IMR-90 (cell line): ENCODE measurements at regions not wholly inside any gene's neighbourhood (a gene's known extent, or its start where the extent isn't known, plus 50 kb on each side); places are given as distances from the start of the nearest gene placed in this dataset.

Experiments used
- ATAC-seq: fragments of 200-7000 bp; cut with Tn5 transposase; 2 replicates; pipeline ENCODE4 v1.9.1; 2020; ENCODE audit warnings: low read depth, mild to moderate bottlenecking, moderate library complexity
- BruUV-seq: library from RNA; stranded (reverse); fragments of 400-500 nt; replicated peaks from 2 replicates; lab custom pipeline; 2021; lab: Mats Ljungman, UMichigan
- CTCF ChIA-PET: fragments of 300-600 bp; formaldehyde crosslinking; extraction: SDS; loops from one replicate; lab custom pipeline; 2021; ENCODE audit warnings: antibody characterized with exemption; lab: Yijun Ruan, JAX
- POLR2A ChIA-PET: fragments of 300-600 bp; sonication (Branson Sonifier 250); formaldehyde crosslinking; loops from one replicate; lab custom pipeline; 2022; ENCODE audit warnings: antibody characterized with exemption; ENCODE audit not compliant: unreplicated experiment; lab: Charles Lee
- DNase-seq: peaks from one replicate; pipeline ENCODE4 v3.0.0; 2013
- H2AFZ ChIP-seq: replicated peaks from 2 replicates; pipeline ENCODE3; 2013; ENCODE audit warnings: low read length, mild to moderate bottlenecking; ENCODE audit not compliant: poor library complexity
- H2AK5ac ChIP-seq: 2 replicates; pipeline ENCODE4 v1.6.1; 2013; ENCODE audit warnings: low read depth, low read length, inconsistent platforms
- H2AK9ac ChIP-seq: replicated peaks from 2 replicates; pipeline ENCODE3; 2013; ENCODE audit warnings: mild to moderate bottlenecking, low read depth, low read length, moderate library complexity; ENCODE audit not compliant: poor library complexity
- H2BK120ac ChIP-seq: 2 replicates; pipeline ENCODE4 v1.6.1; 2013; ENCODE audit warnings: low read depth, low read length, inconsistent platforms
- H2BK15ac ChIP-seq: 3 replicates; pipeline ENCODE4 v1.6.1; 2013; ENCODE audit warnings: low read depth, low read length, inconsistent platforms
- H2BK20ac ChIP-seq: 2 replicates; pipeline ENCODE4 v1.6.1; 2013; ENCODE audit warnings: low read depth, mild to moderate bottlenecking, inconsistent platforms, low read length, moderate library complexity
- H2BK5ac ChIP-seq: 2 replicates; pipeline ENCODE4 v1.6.1; 2013; ENCODE audit warnings: mild to moderate bottlenecking, low read depth, low read length, inconsistent platforms; ENCODE audit not compliant: poor library complexity, severe bottlenecking
- H3K14ac ChIP-seq: replicated peaks from 2 replicates; pipeline ENCODE4 v1.6.1; 2013; ENCODE audit warnings: low read depth, low read length, inconsistent platforms
- H3K18ac ChIP-seq: 2 replicates; pipeline ENCODE4 v1.6.1; 2013; ENCODE audit warnings: low read depth, low read length, control low read depth
- H3K23ac ChIP-seq: 2 replicates; pipeline ENCODE4 v1.6.1; 2013; ENCODE audit warnings: low read depth, low read length, inconsistent platforms
- H3K27ac ChIP-seq: 2 replicates; pipeline ENCODE4 v1.5.1; 2013; ENCODE audit warnings: mild to moderate bottlenecking, control low read depth, low read length; ENCODE audit not compliant: insufficient read depth
- H3K27me3 ChIP-seq: 2 replicates; pipeline ENCODE4 v1.6.1; 2013; ENCODE audit warnings: low read length; ENCODE audit not compliant: control insufficient read depth, insufficient read depth
- H3K36me3 ChIP-seq: 2 replicates; pipeline ENCODE4 v1.6.1; 2013; ENCODE audit warnings: low read length, mixed read lengths; ENCODE audit not compliant: control insufficient read depth, insufficient read depth
- H3K4ac ChIP-seq: 2 replicates; pipeline ENCODE4 v1.6.1; 2013; ENCODE audit warnings: low read depth, low read length, inconsistent platforms
- H3K4me1 ChIP-seq: 2 replicates; pipeline ENCODE4 v1.6.1; 2013; ENCODE audit warnings: low read length, mixed read lengths; ENCODE audit not compliant: control insufficient read depth, insufficient read depth
- H3K4me2 ChIP-seq: 2 replicates; pipeline ENCODE4 v1.6.1; 2013; ENCODE audit warnings: low read depth, mild to moderate bottlenecking, control low read depth, low read length, moderate library complexity
- H3K4me3 ChIP-seq: 2 replicates; pipeline ENCODE4 v1.5.1; 2013; ENCODE audit warnings: low read depth, mild to moderate bottlenecking, control low read depth, low read length, moderate library complexity; ENCODE audit not compliant: insufficient read depth
- H3K56ac ChIP-seq: 2 replicates; pipeline ENCODE4 v1.6.1; 2013; ENCODE audit warnings: low read length, inconsistent platforms; ENCODE audit not compliant: insufficient read depth; ENCODE audit errors: extremely low read depth
- H3K79me1 ChIP-seq, 2 experiments: 2 replicates each; pipeline ENCODE4 v1.6.1; 2013; ENCODE audit warnings: low read length in 2 of 2, inconsistent platforms in 1 of 2, low read depth in 1 of 2
- H3K9ac ChIP-seq: 2 replicates; pipeline ENCODE4 v1.6.1; 2013; ENCODE audit warnings: low read depth, low read length, control low read depth
- H3K9me1 ChIP-seq: 2 replicates; pipeline ENCODE4 v1.6.1; 2013; ENCODE audit warnings: low read length, inconsistent platforms; ENCODE audit not compliant: insufficient read depth
- H3K9me3 ChIP-seq: 2 replicates; pipeline ENCODE4 v1.6.1; 2013; ENCODE audit warnings: low read length; ENCODE audit not compliant: control insufficient read depth, insufficient read depth
- H4K20me1 ChIP-seq: 2 replicates; pipeline ENCODE4 v1.6.1; 2013; ENCODE audit warnings: low read length, inconsistent platforms; ENCODE audit not compliant: insufficient read depth
- H4K5ac ChIP-seq: 2 replicates; pipeline ENCODE4 v1.6.1; 2013; ENCODE audit warnings: mild to moderate bottlenecking, low read depth, low read length, control low read depth
- H4K8ac ChIP-seq, 2 experiments: 2 replicates each; pipeline ENCODE4 v1.6.1; 2013; ENCODE audit warnings: low read depth in 2 of 2, low read length in 2 of 2, control low read depth in 1 of 2, inconsistent platforms in 1 of 2
- H4K91ac ChIP-seq: 2 replicates; pipeline ENCODE4 v1.6.1; 2013; ENCODE audit warnings: low read depth, low read length, inconsistent platforms; ENCODE audit not compliant: insufficient read depth
- FOS ChIP-seq: fragments of 150-350 bp; IDR thresholded peaks from 2 replicates; pipeline ENCODE4 v1.6.1; 2016; ENCODE audit warnings: low read depth, low read length
- MAZ ChIP-seq: IDR thresholded peaks from 2 replicates; pipeline ENCODE4 v1.6.1; 2012; ENCODE audit warnings: low read depth, mild to moderate bottlenecking, low read length, improper control_type of control experiment, moderate library complexity, borderline replicate concordance
- MXI1 ChIP-seq: IDR thresholded peaks from 2 replicates; pipeline ENCODE4 v1.6.1; 2012; ENCODE audit warnings: low read depth, mild to moderate bottlenecking, low read length, moderate library complexity, borderline replicate concordance
- RAD21 ChIP-seq: IDR thresholded peaks from 2 replicates; pipeline ENCODE4 v1.6.1; 2012; ENCODE audit warnings: low read length, improper control_type of control experiment
- RCOR1 ChIP-seq: IDR thresholded peaks from 2 replicates; pipeline ENCODE4 v1.6.1; 2012; ENCODE audit warnings: mild to moderate bottlenecking, low read length, improper control_type of control experiment; ENCODE audit not compliant: insufficient replicate concordance
- RFX5 ChIP-seq: IDR thresholded peaks from 2 replicates; pipeline ENCODE4 v1.8.0; 2012; ENCODE audit warnings: low read depth, mild to moderate bottlenecking, low read length, moderate library complexity
- SMC3 ChIP-seq: fragments of 150-350 bp; IDR thresholded peaks from 2 replicates; pipeline ENCODE4 v1.6.1; 2016; ENCODE audit warnings: low read depth, mild to moderate bottlenecking, antibody characterized with exemption, low read length, moderate library complexity
- USF2 ChIP-seq: fragments of 150-350 bp; IDR thresholded peaks from 2 replicates; pipeline ENCODE4 v1.6.1; 2017; ENCODE audit warnings: mild to moderate bottlenecking, antibody characterized with exemption, low read length, low read depth
- WGBS, 2 experiments: methylation state at CpG; one replicate each; pipeline versions ENCODE4 v1.1.5 to v1.1.7; 2013; ENCODE audit warnings: missing lambda C conversion rate in 2 of 2; ENCODE audit not compliant: insufficient read length in 1 of 2; ENCODE audit errors: extremely low coverage in 2 of 2; 5-methylcytosine and 5-hydroxymethylcytosine counted together
- dilution Hi-C: fragments of 300-500 bp; cut with HindIII; formaldehyde crosslinking; loops from one replicate; pipeline ENCODE4 v1.14.3; 2018; ENCODE audit warnings: low sequenced_read_pairs; ENCODE audit not compliant: unreplicated experiment
- in situ Hi-C: fragments of 300-500 bp; cut with MboI; formaldehyde crosslinking; loops from 3 replicates; pipeline ENCODE4 v1.14.3; 2019; ENCODE audit warnings: low sequenced_read_pairs, inconsistent platforms, mixed read lengths
- intact Hi-C: fragments of 100-400 bp; cut with micrococcal nuclease; formaldehyde crosslinking; loops from 2 replicates; pipeline ENCODE4 v1.10.0; 2022

GRCh38 chr15:62453981-62454380, 288.9 kb upstream of the C2CD4B start:
- DNase-seq (peak; percentile 80), ATAC-seq (peak; percentile 75)
- no peak for TF ChIP-seq MXI1
- no peak for TF ChIP-seq RCOR1
- no peak for TF ChIP-seq MAZ
- 0 out of 2 replicates have a peak, but pooled peaks have one; percentile 2 for TF ChIP-seq RAD21
- 0 out of 2 replicates have a peak, but pooled peaks have one; percentile 16 for TF ChIP-seq SMC3
- peak; percentile 77 for TF ChIP-seq FOS
- TF ChIP-seq RFX5 = no peak
- TF ChIP-seq USF2 = no peak
- peak overlapping the region; percentile 89 for H2BK20ac ChIP-seq
- no peaks in the 10 kb centered on the region for H3K27me3 ChIP-seq
- peak overlapping the region; percentile 98 for H2AK5ac ChIP-seq
- WGBS, 2 experiments = 0% methylated on average over 3 of the region's 5 CpGs; no CpG with 5 or more reads in 1 of the 2 experiments
- peak overlapping the region; percentile 80 for H3K4me2 ChIP-seq
- peak overlapping the region; percentile 83 for H2AFZ ChIP-seq
- peak overlapping the region; percentile 78 for H2AK9ac ChIP-seq
- H3K9me1 ChIP-seq = peaks cover 36% of the 10 kb centered on the region
- peak overlapping the region; percentile 80 to 87 for H4K8ac ChIP-seq
- ChIA-PET CTCF (no interaction called here), POLR2A (no interaction called here)
- peak overlapping the region; percentile 87 for H4K5ac ChIP-seq
- peak overlapping the region; percentile 91; the same call in 2 of the 3 replicates for H2BK15ac ChIP-seq
- H3K9ac ChIP-seq = peak overlapping the region; percentile 48
- peak overlapping the region; percentile 97 for H2BK5ac ChIP-seq
- no peaks in the 10 kb centered on the region for H4K20me1 ChIP-seq
- no peaks in the 10 kb centered on the region for H3K36me3 ChIP-seq
- H2BK120ac ChIP-seq = peak overlapping the region; percentile 96
- peaks cover 0 to 69% of the 10 kb centered on the region in 2 experiments; a peak in 2 of 4 replicates for H3K79me1 ChIP-seq
- H3K14ac ChIP-seq = peak overlapping the region; percentile 55
- intact Hi-C loops = loop anchor here (5.0 kb wide), 1 partner anchor 62 kb away; the partner anchor contains the start of gene TLN2
- peak overlapping the region; percentile 97 for H3K27ac ChIP-seq
- dilution Hi-C loops = no loop called here
- peak overlapping the region; percentile 79 for H3K56ac ChIP-seq
- H3K4me3 ChIP-seq = no peak overlapping the region
- peak overlapping the region; percentile 97 for H4K91ac ChIP-seq
- peak overlapping the region; percentile 86 for H3K4ac ChIP-seq
- no peaks in the 10 kb centered on the region for H3K9me3 ChIP-seq
- H3K4me1 ChIP-seq = peaks cover 40% of the 10 kb centered on the region
- H3K23ac ChIP-seq = peak overlapping the region; percentile 78
- H3K18ac ChIP-seq = peak overlapping the region; percentile 78
- in situ Hi-C loops = no loop called here
- no TSS peak for BruUV-seq
